ENCODE measurements at regions not wholly inside any gene's neighbourhood (a gene's known extent, or its start where the extent isn't known, plus 50 kb on each side); places are given as distances from the start of the nearest gene placed in this dataset.

DNA sequence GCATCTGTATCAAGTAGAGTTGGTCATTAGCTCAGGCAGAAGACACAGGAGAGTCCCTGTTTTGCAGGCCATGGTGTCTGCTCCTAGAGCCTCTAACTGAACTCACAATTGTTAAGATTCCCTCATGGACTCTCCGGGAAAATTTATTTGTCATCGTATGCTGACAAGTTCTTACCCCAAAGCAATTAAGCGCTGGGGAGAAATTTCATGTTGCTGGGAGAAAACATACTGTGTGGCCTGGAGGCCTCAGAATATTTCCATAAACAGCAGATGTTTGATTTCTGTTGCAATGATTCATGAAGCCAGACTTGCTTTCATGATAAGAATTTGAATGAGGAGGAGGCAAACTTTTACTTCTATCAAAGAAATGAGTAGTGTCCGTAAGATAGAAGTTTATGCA is 583.2 kb downstream of the GATA3 start:
- peak in 1 of 2 donors; percentile 3 for DNase-seq (ENCODE audit: low read depth in 1 of 2, low spot score in 1 of 2)
- Histone ChIP-seq H3K27me3 (no peaks in the 10 kb centered on the region), H3K9me3 (ENCODE audit: low read depth) (no peaks in the 10 kb centered on the region), H3K27ac (no peak overlapping the region), H3K4me3 (no peak overlapping the region), H3K4me1 (ENCODE audit: low read depth) (no peaks in the 10 kb centered on the region), H3K36me3 (no peaks in the 10 kb centered on the region)
- TF ChIP-seq, protein P1, sequence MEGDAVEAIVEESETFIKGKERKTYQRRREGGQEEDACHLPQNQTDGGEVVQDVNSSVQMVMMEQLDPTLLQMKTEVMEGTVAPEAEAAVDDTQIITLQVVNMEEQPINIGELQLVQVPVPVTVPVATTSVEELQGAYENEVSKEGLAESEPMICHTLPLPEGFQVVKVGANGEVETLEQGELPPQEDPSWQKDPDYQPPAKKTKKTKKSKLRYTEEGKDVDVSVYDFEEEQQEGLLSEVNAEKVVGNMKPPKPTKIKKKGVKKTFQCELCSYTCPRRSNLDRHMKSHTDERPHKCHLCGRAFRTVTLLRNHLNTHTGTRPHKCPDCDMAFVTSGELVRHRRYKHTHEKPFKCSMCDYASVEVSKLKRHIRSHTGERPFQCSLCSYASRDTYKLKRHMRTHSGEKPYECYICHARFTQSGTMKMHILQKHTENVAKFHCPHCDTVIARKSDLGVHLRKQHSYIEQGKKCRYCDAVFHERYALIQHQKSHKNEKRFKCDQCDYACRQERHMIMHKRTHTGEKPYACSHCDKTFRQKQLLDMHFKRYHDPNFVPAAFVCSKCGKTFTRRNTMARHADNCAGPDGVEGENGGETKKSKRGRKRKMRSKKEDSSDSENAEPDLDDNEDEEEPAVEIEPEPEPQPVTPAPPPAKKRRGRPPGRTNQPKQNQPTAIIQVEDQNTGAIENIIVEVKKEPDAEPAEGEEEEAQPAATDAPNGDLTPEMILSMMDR (IDR thresholded peaks at IDR 0.05; ENCODE audit: low read depth, low read length), result no peak

DNA sequence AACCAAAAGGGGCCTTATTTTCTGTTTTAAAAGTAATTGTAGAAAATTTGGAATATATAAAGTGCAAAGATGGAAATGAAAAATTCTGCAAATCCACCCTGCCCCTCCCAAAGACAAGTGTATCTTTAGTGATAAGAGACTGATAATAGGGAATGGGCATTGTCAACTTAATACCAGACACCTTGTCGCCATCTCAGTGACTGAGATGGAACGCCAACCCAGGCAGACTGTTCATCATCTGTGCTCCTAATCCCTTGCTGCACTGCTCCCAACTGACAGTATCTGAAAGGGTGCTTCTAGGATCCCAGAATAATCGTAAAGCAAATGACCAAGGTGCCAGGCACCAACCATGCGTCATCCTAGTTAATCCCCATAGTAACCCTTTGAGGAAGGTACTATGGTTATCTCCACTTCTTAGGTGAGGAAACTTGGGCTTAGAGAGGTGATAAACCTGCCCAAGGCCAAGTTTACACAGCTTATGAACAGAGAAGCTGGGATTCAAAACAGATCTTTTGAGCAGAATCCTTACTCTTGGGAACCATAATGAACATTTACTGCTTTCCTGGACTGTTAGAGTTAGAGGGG is 583.7 kb downstream of the GATA3 start:
- H3K9me3 ChIP-seq (ENCODE audit: low read depth), result no peaks in the 10 kb centered on the region
- H3K36me3 ChIP-seq, result no peaks in the 10 kb centered on the region
- H3K4me3 ChIP-seq, result no peak overlapping the region

DNA sequence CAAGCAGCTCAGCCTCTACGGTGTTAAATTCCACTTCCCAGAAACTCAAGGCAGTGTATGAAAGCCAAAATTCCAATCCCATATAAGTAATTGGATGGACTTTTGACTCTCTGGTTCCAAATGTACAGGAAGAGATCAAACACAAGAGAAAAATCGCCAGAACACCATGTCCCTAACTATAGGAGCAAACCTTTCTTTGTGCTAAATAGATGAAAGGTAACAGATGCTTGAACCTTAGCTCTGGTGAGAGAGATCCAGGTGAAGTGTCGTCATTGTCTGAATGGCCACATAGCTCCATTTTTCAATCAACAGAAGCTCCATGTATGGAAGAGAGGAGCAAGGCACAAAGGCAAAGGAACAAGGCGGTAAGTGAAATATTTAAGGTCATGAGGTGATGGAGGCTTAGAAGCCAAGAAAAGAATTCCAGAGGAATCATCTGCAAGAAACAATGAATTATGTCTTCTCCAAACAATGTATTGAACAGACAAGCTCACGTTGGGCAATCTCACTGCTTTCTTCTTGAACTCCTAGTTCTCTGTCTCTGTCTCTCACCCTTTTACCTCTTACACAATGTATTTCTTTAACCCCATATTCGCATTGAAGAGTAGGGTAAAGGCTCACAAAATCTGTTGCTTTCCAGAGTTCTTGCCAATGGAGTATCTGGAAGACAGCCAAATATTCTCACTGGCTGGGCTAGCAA is 585.1 kb downstream of the GATA3 start:
- no peak overlapping the region for H3K4me3 ChIP-seq
- H3K27ac ChIP-seq, result no peak overlapping the region
- H3K36me3 ChIP-seq, result no peaks in the 10 kb centered on the region
- H3K9me3 ChIP-seq (ENCODE audit: low read depth), result no peaks in the 10 kb centered on the region
- no peaks in the 10 kb centered on the region for H3K27me3 ChIP-seq
- TF ChIP-seq, protein P1 (IDR thresholded peaks at IDR 0.05; ENCODE audit: low read depth, low read length), result no peak
- peak in 1 of 2 donors; percentile 3 for DNase-seq (ENCODE audit: low read depth in 1 of 2, low spot score in 1 of 2)
- no peaks in the 10 kb centered on the region for H3K4me1 ChIP-seq (ENCODE audit: low read depth)

More for the DNA sequence above, 583.7 kb downstream of the GATA3 start:
- TF ChIP-seq, protein P1 (IDR thresholded peaks at IDR 0.05; ENCODE audit: low read depth, low read length), result no peak
- no peaks in the 10 kb centered on the region for H3K4me1 ChIP-seq (ENCODE audit: low read depth)
- no peaks in the 10 kb centered on the region for H3K27me3 ChIP-seq
- DNase-seq (ENCODE audit: low read depth in 1 of 2, low spot score in 1 of 2), result no peak
- H3K27ac ChIP-seq, result no peak overlapping the region

DNA sequence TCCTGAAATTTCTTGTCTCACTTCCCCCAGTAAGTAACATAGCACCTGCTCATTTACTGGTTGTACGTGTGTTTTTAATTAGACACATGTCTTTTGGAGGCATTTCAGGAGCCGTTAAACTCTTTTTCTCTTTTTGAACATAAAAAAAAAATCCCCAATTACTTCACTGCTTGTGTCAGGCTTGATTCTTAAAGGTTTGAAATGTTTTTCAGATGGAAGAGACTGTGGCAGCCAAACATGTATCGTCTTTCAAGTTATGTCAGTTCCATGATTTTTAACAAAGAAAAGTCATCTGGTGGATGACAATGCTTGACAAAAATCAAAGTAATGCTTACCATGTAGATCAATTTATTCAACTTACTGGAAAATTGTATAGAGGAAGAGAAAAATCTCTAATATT is 585.8 kb downstream of the GATA3 start:
- Histone ChIP-seq H3K36me3 (no peaks in the 10 kb centered on the region), H3K4me3 (no peak overlapping the region), H3K9me3 (ENCODE audit: low read depth) (no peaks in the 10 kb centered on the region), H3K27me3 (no peaks in the 10 kb centered on the region), H3K4me1 (ENCODE audit: low read depth) (no peaks in the 10 kb centered on the region), H3K27ac (no peak overlapping the region)
- TF ChIP-seq, protein P1 (IDR thresholded peaks at IDR 0.05; ENCODE audit: low read depth, low read length), result no peak
- no peak for DNase-seq (ENCODE audit: low read depth in 1 of 2, low spot score in 1 of 2)

DNA sequence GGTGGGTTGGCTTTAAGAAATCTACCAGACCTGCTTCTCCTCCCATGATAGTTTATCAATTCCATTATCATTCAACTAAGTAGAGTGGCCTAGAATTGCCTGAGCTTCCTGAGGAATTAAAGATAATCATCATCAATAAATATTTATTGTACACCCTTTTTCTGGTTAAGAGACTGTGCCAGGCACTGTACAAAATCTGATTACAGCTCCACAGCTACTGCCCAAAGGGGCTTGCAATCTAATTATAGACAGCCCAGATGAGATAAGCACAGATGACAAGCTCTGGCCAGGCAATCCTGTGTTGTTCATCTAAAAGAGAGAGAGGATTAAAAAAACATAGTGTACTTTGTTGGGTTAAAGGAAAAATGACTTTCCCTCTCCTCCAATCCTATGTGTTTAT is 586.4 kb downstream of the GATA3 start:
- H3K27me3 ChIP-seq, result no peaks in the 10 kb centered on the region
- no peak overlapping the region for H3K27ac ChIP-seq
- H3K4me1 ChIP-seq (ENCODE audit: low read depth), result no peaks in the 10 kb centered on the region
- no peaks in the 10 kb centered on the region for H3K36me3 ChIP-seq
- no peak for DNase-seq (ENCODE audit: low read depth in 1 of 2, low spot score in 1 of 2)
- H3K4me3 ChIP-seq, result no peak overlapping the region
- no peaks in the 10 kb centered on the region for H3K9me3 ChIP-seq (ENCODE audit: low read depth)
- TF ChIP-seq, protein P1 (IDR thresholded peaks at IDR 0.05; ENCODE audit: low read depth, low read length), result no peak
